ENCODE measurements at regions not wholly inside any gene's neighbourhood (a gene's known extent, or its start where the extent isn't known, plus 50 kb on each side); places are given as distances from the start of the nearest gene placed in this dataset.
"Not testable (repeated sequence)": the region's sequence is repeated elsewhere in the genome, so short reads cannot be mapped to it uniquely, and the experiment has no call there.

DNA sequence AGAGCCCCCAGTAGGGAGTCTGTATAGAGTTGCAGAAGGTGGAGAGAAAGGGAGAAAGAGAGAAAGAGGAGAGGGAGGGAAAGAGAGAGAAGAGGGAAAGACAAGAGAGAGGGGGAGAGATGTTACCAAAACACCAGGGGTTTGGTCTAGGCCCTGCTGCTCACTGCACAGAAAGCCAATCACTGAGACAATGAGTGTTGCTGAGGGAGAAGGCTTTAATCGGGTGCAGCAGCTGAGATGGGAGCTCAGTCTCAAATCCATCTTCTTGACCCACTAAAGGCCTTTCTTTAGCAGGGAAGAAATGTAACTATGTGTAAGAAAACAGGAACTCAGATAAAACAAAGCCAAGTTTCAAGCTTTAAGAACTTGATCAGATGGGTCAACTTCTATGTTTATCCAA, 198.2 kb upstream of the FOXK1 start:
- H3K9me3 ChIP-seq: peaks cover 0 to 45% (median 11%) of the 10 kb centered on the region in 8 donors
- no peak overlapping the region for H3K4me3 ChIP-seq
- H3K36me3 ChIP-seq: no peaks in the 10 kb centered on the region
- DNase-seq: no peak
- intact Hi-C loops (cut with DNase I; ENCODE audit: low total_unique reads): no loop called here
- H3K4me1 ChIP-seq: no peaks in the 10 kb centered on the region
- peaks cover 0 to 5% (median 0%) of the 10 kb centered on the region in 7 donors for H3K27me3 ChIP-seq (replicated peaks in 1 of 7)
- WGBS, 5 donors: 78 to 100% (median 94%) methylated on average over 1 of the region's 1 CpG
- TF ChIP-seq POLR2A (IDR thresholded peaks at IDR 0.05) (no peak), POLR2AphosphoS5 (IDR thresholded peaks at IDR 0.05) (no peak), CTCF (IDR thresholded peaks at IDR 0.05 in 8 of 11, conservative IDR thresholded peaks at IDR 0.05 in 3 of 11) (no peak)
- no peak overlapping the region for H3K27ac ChIP-seq

- intact Hi-C loops (cut with DNase I; ENCODE audit: low total_unique reads): no loop called here
- DNase-seq: no peak
- Histone ChIP-seq H3K4me1 (no peaks in the 10 kb centered on the region), H3K36me3 (no peaks in the 10 kb centered on the region), H3K9me3 (peaks cover 0 to 45% (median 11%) of the 10 kb centered on the region in 8 donors), H3K27ac (no peak overlapping the region), H3K27me3 (replicated peaks in 1 of 7) (peaks cover 0 to 5% (median 0%) of the 10 kb centered on the region in 7 donors), H3K4me3 (no peak overlapping the region)
- TF ChIP-seq POLR2AphosphoS5 (IDR thresholded peaks at IDR 0.05) (no peak), CTCF (IDR thresholded peaks at IDR 0.05 in 8 of 11, conservative IDR thresholded peaks at IDR 0.05 in 3 of 11) (no peak), POLR2A (IDR thresholded peaks at IDR 0.05) (no peak)
- 18 to 45% (median 32%) methylated on average over 1 of the region's 1 CpG for WGBS, 5 donors
Measured at GRCh38 chr7:4484545-4484944, 197.6 kb upstream of the FOXK1 start.

GRCh38 chr7:4486907-4487306, 195.2 kb upstream of the FOXK1 start:
- H3K4me1 ChIP-seq: no peaks in the 10 kb centered on the region
- H3K4me3 ChIP-seq: no peak overlapping the region
- H3K9me3 ChIP-seq: peaks cover 0 to 31% (median 11%) of the 10 kb centered on the region in 8 donors
- H3K27ac ChIP-seq: no peak overlapping the region
- H3K27me3 ChIP-seq (replicated peaks in 1 of 7): peaks cover 0 to 11% (median 0%) of the 10 kb centered on the region in 7 donors
- intact Hi-C loops (cut with DNase I; ENCODE audit: low total_unique reads): no loop called here
- TF ChIP-seq POLR2A (IDR thresholded peaks at IDR 0.05) (no peak), CTCF (IDR thresholded peaks at IDR 0.05 in 8 of 11, conservative IDR thresholded peaks at IDR 0.05 in 3 of 11) (no peak), POLR2AphosphoS5 (IDR thresholded peaks at IDR 0.05) (no peak)
- 34 to 55% (median 49%) methylated on average over 4 of the region's 4 CpGs for WGBS, 5 donors
- H3K36me3 ChIP-seq: no peaks in the 10 kb centered on the region
- no peak for DNase-seq

DNA sequence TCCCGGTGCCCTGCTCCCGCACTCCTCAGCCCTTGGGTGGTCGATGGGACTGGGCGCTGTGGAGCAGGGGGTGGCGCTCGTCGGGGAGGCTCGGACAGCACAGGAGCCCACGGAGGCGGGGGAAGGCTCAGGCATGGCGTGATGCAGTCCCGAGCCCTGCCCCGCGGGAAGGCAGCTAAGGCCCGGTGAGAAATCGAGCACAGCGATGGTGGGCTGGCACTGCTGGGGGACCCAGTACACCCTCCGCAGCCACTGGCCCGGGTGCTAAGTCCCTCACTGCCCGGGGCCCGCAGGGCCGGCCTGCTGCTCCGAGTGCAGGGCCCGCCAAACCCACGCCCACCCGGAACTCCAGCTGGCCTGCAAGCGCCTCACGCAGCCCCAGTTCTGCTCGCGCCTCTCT, 185.2 kb upstream of the FOXK1 start:
- H3K36me3 ChIP-seq; DNase-seq; H3K4me1 ChIP-seq; H3K27ac ChIP-seq; H3K4me3 ChIP-seq; H3K27me3 ChIP-seq (replicated peaks in 1 of 7); intact Hi-C loops (cut with DNase I; ENCODE audit: low total_unique reads): not testable (repeated sequence)
- 87 to 95% (median 95%) methylated on average over 15 to 30 of the region's 30 CpGs for WGBS, 5 donors
- peaks cover 0 to 39% (median 18%) of the 10 kb centered on the region in 8 donors for H3K9me3 ChIP-seq

- H3K9me3 ChIP-seq: peaks cover 0 to 29% (median 17%) of the 10 kb centered on the region in 8 donors
- 80 to 91% (median 84%) methylated on average over 10 of the region's 10 CpGs for WGBS, 5 donors
- intact Hi-C loops (cut with DNase I; ENCODE audit: low total_unique reads): no loop called here
- TF ChIP-seq POLR2A (IDR thresholded peaks at IDR 0.05) (no peak), POLR2AphosphoS5 (IDR thresholded peaks at IDR 0.05) (no peak), CTCF (IDR thresholded peaks at IDR 0.05 in 8 of 11, conservative IDR thresholded peaks at IDR 0.05 in 3 of 11) (no peak)
- DNase-seq: no peak
- no peaks in the 10 kb centered on the region for H3K4me1 ChIP-seq
- H3K27ac ChIP-seq: no peak overlapping the region
- no peak overlapping the region for H3K4me3 ChIP-seq
- H3K27me3 ChIP-seq (replicated peaks in 1 of 7): peaks cover 0 to 6% (median 0%) of the 10 kb centered on the region in 7 donors
- H3K36me3 ChIP-seq: no peaks in the 10 kb centered on the region
Measured at GRCh38 chr7:4500812-4501211, 181.3 kb upstream of the FOXK1 start.

DNA sequence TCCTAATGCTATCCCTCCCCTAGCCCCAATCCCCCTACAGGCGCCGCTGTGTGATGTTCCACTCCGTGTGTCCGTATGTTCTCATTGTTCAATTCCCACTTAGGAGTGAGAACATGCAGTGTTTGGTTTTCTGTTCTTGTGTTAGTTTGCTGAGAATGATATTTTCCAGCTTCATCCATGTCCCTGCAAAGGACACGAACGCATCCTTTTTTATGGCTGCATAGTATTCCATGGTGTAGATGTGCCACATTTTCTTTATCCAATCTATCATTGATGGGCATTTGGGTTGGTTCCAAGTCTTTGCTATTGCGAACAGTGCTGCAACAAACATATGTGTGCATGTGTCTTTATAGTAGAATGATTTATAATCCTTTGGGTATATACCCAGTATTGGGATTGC, 174.2 kb upstream of the FOXK1 start:
- intact Hi-C loops (cut with DNase I; ENCODE audit: low total_unique reads); H3K27me3 ChIP-seq (replicated peaks in 1 of 7): not testable (repeated sequence)
- WGBS, 5 donors: 80 to 92% (median 87%) methylated on average over 7 of the region's 7 CpGs

More for the DNA sequence above, 174.2 kb upstream of the FOXK1 start:
- not testable (repeated sequence) for H3K36me3 ChIP-seq, DNase-seq, H3K4me1 ChIP-seq, H3K4me3 ChIP-seq, H3K27ac ChIP-seq
- H3K9me3 ChIP-seq: peaks cover 0 to 25% (median 13%) of the 10 kb centered on the region in 8 donors
